HFFc6 (cell line): ENCODE measurements at regions not wholly inside any gene's neighbourhood (a gene's known extent, or its start where the extent isn't known, plus 50 kb on each side); places are given as distances from the start of the nearest gene placed in this dataset.

Experiments
- DNase-seq: peaks from one replicate; pipeline ENCODE4 v3.0.0-alpha.2; 2018
- H3K27ac Mint-ChIP-seq: 2 replicates; pipeline ENCODE4 v1.8.0; 2020; ENCODE audit warnings: mild to moderate bottlenecking, mixed read lengths
- H3K27me3 Mint-ChIP-seq: 2 replicates; pipeline ENCODE4 v1.8.0; 2021; ENCODE audit warnings: mild to moderate bottlenecking, moderate library complexity, mixed read lengths; ENCODE audit not compliant: insufficient read depth
- H3K36me3 Mint-ChIP-seq: 2 replicates; pipeline ENCODE4 v1.8.0; 2021; ENCODE audit warnings: low read depth, mixed read lengths
- H3K4me1 Mint-ChIP-seq: 2 replicates; pipeline ENCODE4 v1.8.0; 2020; ENCODE audit warnings: low read depth, mixed read lengths
- H3K4me3 Mint-ChIP-seq: 2 replicates; pipeline ENCODE4 v1.8.0; 2020; ENCODE audit warnings: mild to moderate bottlenecking, moderate library complexity, mixed read lengths
- H3K9me3 Mint-ChIP-seq: 2 replicates; pipeline ENCODE4 v1.8.0; 2020; ENCODE audit warnings: mild to moderate bottlenecking, mixed read lengths
- CTCF ChIP-seq: fragments of 200-600 bp; sonication (generic); IDR thresholded peaks from 2 replicates; pipeline ENCODE4 v1.5.0; 2021; ENCODE audit warnings: antibody characterized with exemption, mild to moderate bottlenecking

- no peak for TF ChIP-seq CTCF
- Mint-ChIP-seq H3K27ac (no peak overlapping the region), H3K27me3 (no peaks in the 10 kb centered on the region), H3K4me3 (no peak overlapping the region), H3K36me3 (no peaks in the 10 kb centered on the region), H3K4me1 (no peaks in the 10 kb centered on the region), H3K9me3 (peaks cover 29% of the 10 kb centered on the region)
- DNase-seq, result no peak
Measured at GRCh38 chr2:206379886-206380285, 63.4 kb upstream of the ADAM23 start.

GRCh38 chr2:206381881-206382280 is 61.5 kb upstream of the ADAM23 start:
- Mint-ChIP-seq H3K4me3 (no peak overlapping the region), H3K27me3 (no peaks in the 10 kb centered on the region), H3K27ac (no peak overlapping the region), H3K36me3 (no peaks in the 10 kb centered on the region), H3K4me1 (no peaks in the 10 kb centered on the region), H3K9me3 (peaks cover 25% of the 10 kb centered on the region)
- DNase-seq, result no peak
- no peak for TF ChIP-seq CTCF

DNA sequence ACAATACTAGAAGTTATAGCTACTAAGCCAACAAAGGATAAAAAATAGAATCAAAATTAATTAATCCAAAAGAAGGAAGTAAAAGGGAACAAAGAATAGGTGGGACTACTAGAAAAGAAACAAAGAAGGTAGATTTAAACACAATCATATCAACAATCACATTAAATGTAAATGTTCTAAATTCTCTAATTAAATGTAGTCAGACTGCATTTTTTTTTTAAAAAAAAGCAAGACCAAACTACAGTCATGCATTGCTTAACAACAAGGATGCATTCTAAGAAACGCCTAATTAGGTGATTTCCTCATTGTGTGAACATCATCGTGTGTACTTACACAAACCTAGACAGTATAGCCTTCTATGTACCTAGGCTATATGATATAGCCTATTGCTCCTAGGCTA is 59.7 kb upstream of the ADAM23 start:
- no peaks in the 10 kb centered on the region for H3K4me1 Mint-ChIP-seq
- TF ChIP-seq CTCF, result no peak
- no peaks in the 10 kb centered on the region for H3K27me3 Mint-ChIP-seq
- peaks cover 23% of the 10 kb centered on the region for H3K9me3 Mint-ChIP-seq
- H3K27ac Mint-ChIP-seq, result no peak overlapping the region
- no peak overlapping the region for H3K4me3 Mint-ChIP-seq
- no peaks in the 10 kb centered on the region for H3K36me3 Mint-ChIP-seq
- DNase-seq, result no peak

DNA sequence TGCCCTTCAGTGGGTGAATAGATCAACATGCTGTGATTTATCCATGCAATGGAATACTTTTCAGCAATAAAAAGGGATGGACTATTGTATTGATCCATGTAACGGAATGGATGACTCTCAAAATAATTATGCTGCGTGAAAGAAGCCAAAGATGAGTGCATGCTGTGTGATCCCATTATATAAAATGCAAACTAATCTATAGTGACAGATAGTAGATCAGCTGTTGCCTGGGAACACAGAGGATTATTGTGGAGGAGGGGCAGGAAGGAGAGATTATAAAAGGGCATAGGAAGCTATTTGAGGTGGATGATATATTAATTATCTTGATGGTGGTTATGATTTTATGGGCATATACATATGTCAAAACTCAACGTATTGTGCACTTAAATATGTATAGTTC is 55.5 kb upstream of the ADAM23 start:
- H3K4me1 Mint-ChIP-seq, result no peaks in the 10 kb centered on the region
- no peak for TF ChIP-seq CTCF
- no peaks in the 10 kb centered on the region for H3K36me3 Mint-ChIP-seq
- no peak overlapping the region for H3K27ac Mint-ChIP-seq
- no peak overlapping the region for H3K4me3 Mint-ChIP-seq
- no peak for DNase-seq
- H3K27me3 Mint-ChIP-seq, result no peaks in the 10 kb centered on the region
- H3K9me3 Mint-ChIP-seq, result peaks cover 12% of the 10 kb centered on the region

- no peak for TF ChIP-seq CTCF
- Mint-ChIP-seq H3K9me3 (peaks cover 7% of the 10 kb centered on the region), H3K36me3 (no peaks in the 10 kb centered on the region), H3K4me1 (no peaks in the 10 kb centered on the region), H3K27ac (no peak overlapping the region), H3K27me3 (no peaks in the 10 kb centered on the region), H3K4me3 (no peak overlapping the region)
- DNase-seq, result no peak
Measured at GRCh38 chr2:206388698-206389097, 54.6 kb upstream of the ADAM23 start.

- H3K4me1 Mint-ChIP-seq, result no peaks in the 10 kb centered on the region
- no peak for DNase-seq
- H3K27ac Mint-ChIP-seq, result no peak overlapping the region
- no peak overlapping the region for H3K4me3 Mint-ChIP-seq
- peaks cover 12% of the 10 kb centered on the region for H3K9me3 Mint-ChIP-seq
- no peaks in the 10 kb centered on the region for H3K27me3 Mint-ChIP-seq
- no peak for TF ChIP-seq CTCF
- H3K36me3 Mint-ChIP-seq, result no peaks in the 10 kb centered on the region
Measured at GRCh38 chr2:206389164-206389563, 54.2 kb upstream of the ADAM23 start.
